ENCODE measurements at regions not wholly inside any gene's neighbourhood (a gene's known extent, or its start where the extent isn't known, plus 50 kb on each side); places are given as distances from the start of the nearest gene placed in this dataset.

DNA sequence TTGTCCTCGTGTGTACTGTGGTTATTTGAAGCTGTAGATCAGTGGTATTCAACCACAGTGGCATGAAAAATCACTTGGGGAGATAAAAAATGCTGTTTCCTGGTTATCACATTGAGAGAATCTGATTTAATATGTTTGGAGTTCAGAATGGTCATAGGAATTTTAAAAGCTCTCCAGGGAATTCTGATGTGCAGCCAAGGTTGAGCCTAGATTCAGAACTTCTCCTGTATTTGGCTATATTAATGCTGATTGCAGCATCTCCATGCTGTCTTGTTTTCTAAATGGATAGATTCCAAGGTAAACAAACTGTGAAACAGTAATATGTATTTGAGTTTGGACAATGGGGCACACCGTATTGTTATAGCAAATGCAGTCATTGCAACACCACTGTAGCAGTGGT is 982.2 kb upstream of the FBXO33 start (continued):
- TF ChIP-seq HNRNPK (IDR thresholded peaks at IDR 0.05; ENCODE audit: low read depth, low read length, poor library complexity, severe bottlenecking) (no peak), FOSL1 (CRISPR knock-in tag; IDR thresholded peaks at IDR 0.05; ENCODE audit: borderline replicate concordance) (no peak), ZNF136 (CRISPR knock-in tag; IDR thresholded peaks at IDR 0.05; ENCODE audit: low read depth) (no peak), PHF21A (CRISPR knock-in tag; IDR thresholded peaks at IDR 0.05) (no peak), PHF20 (CRISPR knock-in tag; IDR thresholded peaks at IDR 0.05) (no peak), ATF7 (IDR thresholded peaks at IDR 0.05) (no peak), ATF7 (CRISPR knock-in tag; IDR thresholded peaks at IDR 0.05) (no peak)
- TF ChIP-seq, protein P1, sequence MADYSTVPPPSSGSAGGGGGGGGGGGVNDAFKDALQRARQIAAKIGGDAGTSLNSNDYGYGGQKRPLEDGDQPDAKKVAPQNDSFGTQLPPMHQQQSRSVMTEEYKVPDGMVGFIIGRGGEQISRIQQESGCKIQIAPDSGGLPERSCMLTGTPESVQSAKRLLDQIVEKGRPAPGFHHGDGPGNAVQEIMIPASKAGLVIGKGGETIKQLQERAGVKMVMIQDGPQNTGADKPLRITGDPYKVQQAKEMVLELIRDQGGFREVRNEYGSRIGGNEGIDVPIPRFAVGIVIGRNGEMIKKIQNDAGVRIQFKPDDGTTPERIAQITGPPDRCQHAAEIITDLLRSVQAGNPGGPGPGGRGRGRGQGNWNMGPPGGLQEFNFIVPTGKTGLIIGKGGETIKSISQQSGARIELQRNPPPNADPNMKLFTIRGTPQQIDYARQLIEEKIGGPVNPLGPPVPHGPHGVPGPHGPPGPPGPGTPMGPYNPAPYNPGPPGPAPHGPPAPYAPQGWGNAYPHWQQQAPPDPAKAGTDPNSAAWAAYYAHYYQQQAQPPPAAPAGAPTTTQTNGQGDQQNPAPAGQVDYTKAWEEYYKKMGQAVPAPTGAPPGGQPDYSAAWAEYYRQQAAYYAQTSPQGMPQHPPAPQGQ (CRISPR knock-in tag; IDR thresholded peaks at IDR 0.05; ENCODE audit: borderline replicate concordance), result no peak

DNA sequence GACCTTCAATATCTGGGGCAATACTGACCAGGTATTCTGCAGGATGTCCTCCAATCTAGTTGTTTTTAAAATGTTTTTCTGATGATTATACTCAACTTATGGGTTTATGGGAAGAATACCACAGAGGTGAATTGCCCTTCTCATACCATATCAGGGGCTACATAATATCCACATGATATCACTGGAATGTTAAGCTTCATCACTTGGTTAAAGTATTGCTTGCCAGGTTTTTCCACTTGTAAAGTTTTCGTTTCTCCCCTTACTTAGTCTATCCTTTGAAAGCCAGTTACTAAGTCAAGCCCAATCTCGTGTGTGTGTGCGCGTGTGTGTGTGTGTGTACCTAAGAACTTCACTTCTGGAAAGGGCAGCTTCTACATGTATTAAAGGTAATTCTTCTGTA is 980.9 kb upstream of the FBXO33 start:
- 36% methylated on average over 4 of the region's 4 CpGs for WGBS (ENCODE audit: low lambda C conversion rate)
- Histone ChIP-seq H3K27me3 (ENCODE audit: control insufficient read depth in 1 of 2, insufficient read depth in 2 of 2, low read length in 2 of 2) (no peaks in the 10 kb centered on the region), H4K20me1 (ENCODE audit: insufficient read depth, low read length) (no peaks in the 10 kb centered on the region), H3K9ac (ENCODE audit: insufficient read depth, low read depth, low read length) (no peak overlapping the region), H3K4me2 (ENCODE audit: low read depth, low read length) (no peak overlapping the region), H3K4me3 (replicated peaks in 1 of 3; ENCODE audit: insufficient read depth in 1 of 3, low read depth in 2 of 3, low read length in 3 of 3) (no peak overlapping the region), H3K9me3 (ENCODE audit: low read length) (peaks cover 76% of the 10 kb centered on the region), H3K36me3 (replicated peaks in 1 of 2; ENCODE audit: control insufficient read depth in 1 of 2, insufficient read depth in 2 of 2, low read length in 2 of 2) (no peaks in the 10 kb centered on the region), H3K4me1 (ENCODE audit: insufficient read depth, low read length) (no peaks in the 10 kb centered on the region), H3K79me2 (ENCODE audit: insufficient read depth, low read length) (no peaks in the 10 kb centered on the region), H3K27ac (ENCODE audit: extremely low read length, insufficient read depth, low read length) (no peak overlapping the region), H2AFZ (ENCODE audit: low read length) (no peak overlapping the region)
- DNase-seq (ENCODE audit: low spot score), result no peak
- no peak for FAIRE-seq
- no peak for TF ChIP-seq HNF4A (CRISPR knock-in tag; IDR thresholded peaks at IDR 0.05)
- no peak for TF ChIP-seq SKI (IDR thresholded peaks at IDR 0.05; ENCODE audit: partially characterized antibody)
- TF ChIP-seq HMGA1 (CRISPR knock-in tag; conservative IDR thresholded peaks at IDR 0.05), result no peak
- ChIA-PET CTCF (ENCODE audit: low intra/inter-chr PET ratio, low total read pairs) (no interaction called here), POLR2A (no interaction called here)
- in situ Hi-C loops (cut with HindIII; ENCODE audit: extremely low pct_ligation_motif_present, low pct_unique_long_range_greater_than_20kb), result no loop called here
- ATAC-seq, result no peak
- no TSS peak for BruUV-seq (replicated peaks)
- intact Hi-C loops (cut with micrococcal nuclease; ENCODE audit: unreplicated experiment), result loop anchor here (10.0 kb wide), 1 partner anchor 918 kb away; no protein-coding TSS in a partner anchor

Data from HepG2 (cell line).